IMR-90 (cell line): ENCODE measurements at regions not wholly inside any gene's neighbourhood (a gene's known extent, or its start where the extent isn't known, plus 50 kb on each side); places are given as distances from the start of the nearest gene placed in this dataset.

Experiments used
- ATAC-seq: fragments of 200-7000 bp; cut with Tn5 transposase; 2 replicates; pipeline ENCODE4 v1.9.1; 2020; ENCODE audit warnings: low read depth, mild to moderate bottlenecking, moderate library complexity
- BruUV-seq: library from RNA; stranded (reverse); fragments of 400-500 nt; replicated peaks from 2 replicates; lab custom pipeline; 2021; lab: Mats Ljungman, UMichigan
- CTCF ChIA-PET: fragments of 300-600 bp; formaldehyde crosslinking; extraction: SDS; loops from one replicate; lab custom pipeline; 2021; ENCODE audit warnings: antibody characterized with exemption; lab: Yijun Ruan, JAX
- POLR2A ChIA-PET: fragments of 300-600 bp; sonication (Branson Sonifier 250); formaldehyde crosslinking; loops from one replicate; lab custom pipeline; 2022; ENCODE audit warnings: antibody characterized with exemption; ENCODE audit not compliant: unreplicated experiment; lab: Charles Lee
- DNase-seq: peaks from one replicate; pipeline ENCODE4 v3.0.0; 2013
- H2AFZ ChIP-seq: replicated peaks from 2 replicates; pipeline ENCODE3; 2013; ENCODE audit warnings: low read length, mild to moderate bottlenecking; ENCODE audit not compliant: poor library complexity
- H2AK5ac ChIP-seq: 2 replicates; pipeline ENCODE4 v1.6.1; 2013; ENCODE audit warnings: low read depth, low read length, inconsistent platforms
- H2AK9ac ChIP-seq: replicated peaks from 2 replicates; pipeline ENCODE3; 2013; ENCODE audit warnings: mild to moderate bottlenecking, low read depth, low read length, moderate library complexity; ENCODE audit not compliant: poor library complexity
- H2BK120ac ChIP-seq: 2 replicates; pipeline ENCODE4 v1.6.1; 2013; ENCODE audit warnings: low read depth, low read length, inconsistent platforms
- H2BK15ac ChIP-seq: 3 replicates; pipeline ENCODE4 v1.6.1; 2013; ENCODE audit warnings: low read depth, low read length, inconsistent platforms
- H2BK20ac ChIP-seq: 2 replicates; pipeline ENCODE4 v1.6.1; 2013; ENCODE audit warnings: low read depth, mild to moderate bottlenecking, inconsistent platforms, low read length, moderate library complexity
- H2BK5ac ChIP-seq: 2 replicates; pipeline ENCODE4 v1.6.1; 2013; ENCODE audit warnings: mild to moderate bottlenecking, low read depth, low read length, inconsistent platforms; ENCODE audit not compliant: poor library complexity, severe bottlenecking
- H3K14ac ChIP-seq: replicated peaks from 2 replicates; pipeline ENCODE4 v1.6.1; 2013; ENCODE audit warnings: low read depth, low read length, inconsistent platforms
- H3K18ac ChIP-seq: 2 replicates; pipeline ENCODE4 v1.6.1; 2013; ENCODE audit warnings: low read depth, low read length, control low read depth
- H3K23ac ChIP-seq: 2 replicates; pipeline ENCODE4 v1.6.1; 2013; ENCODE audit warnings: low read depth, low read length, inconsistent platforms
- H3K27ac ChIP-seq: 2 replicates; pipeline ENCODE4 v1.5.1; 2013; ENCODE audit warnings: mild to moderate bottlenecking, control low read depth, low read length; ENCODE audit not compliant: insufficient read depth
- H3K27me3 ChIP-seq: 2 replicates; pipeline ENCODE4 v1.6.1; 2013; ENCODE audit warnings: low read length; ENCODE audit not compliant: control insufficient read depth, insufficient read depth
- H3K36me3 ChIP-seq: 2 replicates; pipeline ENCODE4 v1.6.1; 2013; ENCODE audit warnings: low read length, mixed read lengths; ENCODE audit not compliant: control insufficient read depth, insufficient read depth
- H3K4ac ChIP-seq: 2 replicates; pipeline ENCODE4 v1.6.1; 2013; ENCODE audit warnings: low read depth, low read length, inconsistent platforms
- H3K4me1 ChIP-seq: 2 replicates; pipeline ENCODE4 v1.6.1; 2013; ENCODE audit warnings: low read length, mixed read lengths; ENCODE audit not compliant: control insufficient read depth, insufficient read depth
- H3K4me2 ChIP-seq: 2 replicates; pipeline ENCODE4 v1.6.1; 2013; ENCODE audit warnings: low read depth, mild to moderate bottlenecking, control low read depth, low read length, moderate library complexity
- H3K4me3 ChIP-seq: 2 replicates; pipeline ENCODE4 v1.5.1; 2013; ENCODE audit warnings: low read depth, mild to moderate bottlenecking, control low read depth, low read length, moderate library complexity; ENCODE audit not compliant: insufficient read depth
- H3K56ac ChIP-seq: 2 replicates; pipeline ENCODE4 v1.6.1; 2013; ENCODE audit warnings: low read length, inconsistent platforms; ENCODE audit not compliant: insufficient read depth; ENCODE audit errors: extremely low read depth
- H3K79me1 ChIP-seq, 2 experiments: 2 replicates each; pipeline ENCODE4 v1.6.1; 2013; ENCODE audit warnings: low read length in 2 of 2, inconsistent platforms in 1 of 2, low read depth in 1 of 2
- H3K9ac ChIP-seq: 2 replicates; pipeline ENCODE4 v1.6.1; 2013; ENCODE audit warnings: low read depth, low read length, control low read depth
- H3K9me1 ChIP-seq: 2 replicates; pipeline ENCODE4 v1.6.1; 2013; ENCODE audit warnings: low read length, inconsistent platforms; ENCODE audit not compliant: insufficient read depth
- H3K9me3 ChIP-seq: 2 replicates; pipeline ENCODE4 v1.6.1; 2013; ENCODE audit warnings: low read length; ENCODE audit not compliant: control insufficient read depth, insufficient read depth
- H4K20me1 ChIP-seq: 2 replicates; pipeline ENCODE4 v1.6.1; 2013; ENCODE audit warnings: low read length, inconsistent platforms; ENCODE audit not compliant: insufficient read depth
- H4K5ac ChIP-seq: 2 replicates; pipeline ENCODE4 v1.6.1; 2013; ENCODE audit warnings: mild to moderate bottlenecking, low read depth, low read length, control low read depth
- H4K8ac ChIP-seq, 2 experiments: 2 replicates each; pipeline ENCODE4 v1.6.1; 2013; ENCODE audit warnings: low read depth in 2 of 2, low read length in 2 of 2, control low read depth in 1 of 2, inconsistent platforms in 1 of 2
- H4K91ac ChIP-seq: 2 replicates; pipeline ENCODE4 v1.6.1; 2013; ENCODE audit warnings: low read depth, low read length, inconsistent platforms; ENCODE audit not compliant: insufficient read depth
- BHLHE40 ChIP-seq: fragments of 150-350 bp; IDR thresholded peaks from 2 replicates; pipeline ENCODE4 v1.6.1; 2016; ENCODE audit warnings: mild to moderate bottlenecking, low read depth, low read length
- CHD1 ChIP-seq: IDR thresholded peaks from 2 replicates; pipeline ENCODE4 v1.6.1; 2012; ENCODE audit warnings: low read depth, low read length, improper control_type of control experiment
- CTCF ChIP-seq: conservative IDR thresholded peaks from 2 replicates; pipeline ENCODE4 v1.5.1; 2012; ENCODE audit warnings: mild to moderate bottlenecking, low read depth, low read length, improper control_type of control experiment
- ELK1 ChIP-seq: fragments of 150-350 bp; IDR thresholded peaks from 2 replicates; pipeline ENCODE4 v1.6.1; 2016; ENCODE audit warnings: low read depth, mild to moderate bottlenecking, low read length, moderate library complexity, borderline replicate concordance
- FOS ChIP-seq: fragments of 150-350 bp; IDR thresholded peaks from 2 replicates; pipeline ENCODE4 v1.6.1; 2016; ENCODE audit warnings: low read depth, low read length
- MAFK ChIP-seq: IDR thresholded peaks from 2 replicates; pipeline ENCODE4 v1.6.1; 2012; ENCODE audit warnings: low read depth, low read length, improper control_type of control experiment
- MXI1 ChIP-seq: IDR thresholded peaks from 2 replicates; pipeline ENCODE4 v1.6.1; 2012; ENCODE audit warnings: low read depth, mild to moderate bottlenecking, low read length, moderate library complexity, borderline replicate concordance
- NFE2L2 ChIP-seq: fragments of 150-350 bp; IDR thresholded peaks from 2 replicates; pipeline ENCODE4 v1.6.1; 2016; ENCODE audit warnings: low read depth, mild to moderate bottlenecking, low read length
- POLR2A ChIP-seq: IDR thresholded peaks from 2 replicates; pipeline ENCODE4 v1.6.1; 2012; ENCODE audit warnings: mild to moderate bottlenecking, low read depth, low read length
- RCOR1 ChIP-seq: IDR thresholded peaks from 2 replicates; pipeline ENCODE4 v1.6.1; 2012; ENCODE audit warnings: mild to moderate bottlenecking, low read length, improper control_type of control experiment; ENCODE audit not compliant: insufficient replicate concordance
- RFX5 ChIP-seq: IDR thresholded peaks from 2 replicates; pipeline ENCODE4 v1.8.0; 2012; ENCODE audit warnings: low read depth, mild to moderate bottlenecking, low read length, moderate library complexity
- SMC3 ChIP-seq: fragments of 150-350 bp; IDR thresholded peaks from 2 replicates; pipeline ENCODE4 v1.6.1; 2016; ENCODE audit warnings: low read depth, mild to moderate bottlenecking, antibody characterized with exemption, low read length, moderate library complexity
- USF2 ChIP-seq: fragments of 150-350 bp; IDR thresholded peaks from 2 replicates; pipeline ENCODE4 v1.6.1; 2017; ENCODE audit warnings: mild to moderate bottlenecking, antibody characterized with exemption, low read length, low read depth
- WGBS, 2 experiments: methylation state at CpG; one replicate each; pipeline versions ENCODE4 v1.1.5 to v1.1.7; 2013; ENCODE audit warnings: missing lambda C conversion rate in 2 of 2; ENCODE audit not compliant: insufficient read length in 1 of 2; ENCODE audit errors: extremely low coverage in 2 of 2; 5-methylcytosine and 5-hydroxymethylcytosine counted together
- dilution Hi-C: fragments of 300-500 bp; cut with HindIII; formaldehyde crosslinking; loops from one replicate; pipeline ENCODE4 v1.14.3; 2018; ENCODE audit warnings: low sequenced_read_pairs; ENCODE audit not compliant: unreplicated experiment
- in situ Hi-C: fragments of 300-500 bp; cut with MboI; formaldehyde crosslinking; loops from 3 replicates; pipeline ENCODE4 v1.14.3; 2019; ENCODE audit warnings: low sequenced_read_pairs, inconsistent platforms, mixed read lengths
- intact Hi-C: fragments of 100-400 bp; cut with micrococcal nuclease; formaldehyde crosslinking; loops from 2 replicates; pipeline ENCODE4 v1.10.0; 2022

- Histone ChIP-seq H3K4me2 (no peak overlapping the region), H3K9ac (no peak overlapping the region)
Measured at GRCh38 chr18:73201940-73202339, 334.2 kb upstream of the NETO1 start.

More at GRCh38 chr18:73201940-73202339, 334.2 kb upstream of the NETO1 start:
- Histone ChIP-seq H3K27ac (no peak overlapping the region), H4K20me1 (no peaks in the 10 kb centered on the region), H4K5ac (no peak overlapping the region), H2AK9ac (no peak overlapping the region), H3K14ac (no peak overlapping the region), H2AK5ac (no peak overlapping the region), H4K91ac (no peak overlapping the region), H2BK5ac (no peak overlapping the region), H3K9me1 (no peaks in the 10 kb centered on the region), H3K4me1 (no peaks in the 10 kb centered on the region), H3K36me3 (no peaks in the 10 kb centered on the region), H3K4me3 (no peak overlapping the region), H3K79me1 (no peaks in the 10 kb centered on the region), H3K18ac (no peak overlapping the region), H3K56ac (no peak overlapping the region), H3K23ac (no peak overlapping the region), H2AFZ (no peak overlapping the region), H4K8ac (no peak overlapping the region), H3K9me3 (no peaks in the 10 kb centered on the region), H2BK15ac (no peak overlapping the region), H2BK20ac (no peak overlapping the region), H2BK120ac (no peak overlapping the region), H3K27me3 (no peaks in the 10 kb centered on the region), H3K4ac (no peak overlapping the region)
- POLR2A ChIA-PET: no interaction called here
- BruUV-seq: no TSS peak
- CTCF ChIA-PET: no interaction called here
- TF ChIP-seq NFE2L2: no peak
- TF ChIP-seq BHLHE40: no peak
- no peak for TF ChIP-seq RCOR1
- TF ChIP-seq SMC3: no peak
- no peak for TF ChIP-seq FOS
- TF ChIP-seq RFX5: no peak
- no peak for TF ChIP-seq MAFK
- TF ChIP-seq POLR2A: no peak
- TF ChIP-seq MXI1: no peak
- TF ChIP-seq ELK1: no peak
- TF ChIP-seq CHD1: no peak
- TF ChIP-seq CTCF: no peak
- no peak for TF ChIP-seq USF2
- ATAC-seq (no peak), DNase-seq (peak; percentile 41)
- dilution Hi-C loops (no loop called here), intact Hi-C loops (no loop called here), in situ Hi-C loops (no loop called here)
- no CpG with 5 or more reads among the region's 6 CpGs for WGBS, 2 experiments
